HT1080 (cell line): ENCODE measurements at regions not wholly inside any gene's neighbourhood (a gene's known extent, or its start where the extent isn't known, plus 50 kb on each side); places are given as distances from the start of the nearest gene placed in this dataset.
"Not testable (repeated sequence)": the region's sequence is repeated elsewhere in the genome, so short reads cannot be mapped to it uniquely, and the experiment has no call there.

Source experiments
- DNase-seq: peaks from one replicate; pipeline ENCODE4 v3.0.0-alpha.2; 2015; ENCODE audit warnings: low read depth

DNA sequence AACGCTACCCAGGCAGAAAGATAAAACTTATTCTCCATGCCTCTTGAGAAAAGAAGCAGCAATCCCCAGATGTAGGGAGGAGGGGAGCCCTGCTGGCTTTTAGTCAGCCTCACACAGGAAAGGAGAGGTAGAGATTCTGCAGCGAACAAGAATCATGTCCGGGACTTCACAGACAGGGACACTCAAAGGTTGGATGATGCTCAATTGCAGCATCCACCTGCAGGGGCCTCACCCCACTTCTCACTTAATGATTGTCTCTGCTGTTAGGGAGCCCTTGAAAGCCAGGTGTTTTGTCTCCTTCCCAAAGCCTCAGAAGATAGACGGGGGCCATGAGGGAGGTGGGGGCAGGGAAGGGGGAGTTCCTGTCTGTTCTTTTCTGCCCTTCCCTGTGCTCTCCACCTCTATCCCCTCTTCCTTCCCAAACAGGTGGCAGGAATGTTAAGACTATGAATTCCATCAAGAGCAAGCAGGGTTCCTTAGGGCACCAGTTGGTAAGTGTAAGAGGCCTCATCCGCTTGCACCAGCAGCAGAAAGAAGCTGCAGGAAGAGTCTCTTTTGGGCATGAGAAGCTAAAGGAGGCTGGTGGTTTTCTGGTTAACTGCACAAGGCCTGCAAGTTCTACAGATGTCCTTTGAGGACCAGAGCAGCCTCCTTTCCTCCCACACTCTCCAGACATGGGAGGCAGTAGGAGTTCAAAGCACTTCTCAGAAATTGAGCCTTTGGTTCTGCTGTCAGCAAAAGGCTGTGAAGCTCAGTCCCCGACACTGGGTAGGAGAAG, 154.7 kb upstream of the TNP1 start:
- DNase-seq: no peak

DNA sequence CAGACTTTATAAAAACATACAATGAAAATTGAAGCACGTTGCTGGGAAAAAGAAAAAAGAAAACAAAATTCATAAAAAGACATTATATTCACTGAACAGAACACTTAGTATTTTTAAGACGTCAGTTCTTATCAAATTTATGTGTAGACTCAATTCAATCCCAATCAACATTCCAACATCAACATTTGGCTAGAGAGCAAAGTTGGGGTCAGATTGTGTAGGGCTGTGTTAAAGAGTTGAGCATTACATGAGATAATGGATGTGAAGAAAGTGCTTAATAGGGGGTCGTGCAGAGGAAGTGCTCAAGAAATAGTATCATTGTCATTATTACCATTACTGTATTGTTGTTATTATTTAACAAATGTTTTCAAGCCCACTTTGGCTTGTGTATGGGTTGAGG, 154.1 kb upstream of the TNP1 start:
- DNase-seq: no peak

DNA sequence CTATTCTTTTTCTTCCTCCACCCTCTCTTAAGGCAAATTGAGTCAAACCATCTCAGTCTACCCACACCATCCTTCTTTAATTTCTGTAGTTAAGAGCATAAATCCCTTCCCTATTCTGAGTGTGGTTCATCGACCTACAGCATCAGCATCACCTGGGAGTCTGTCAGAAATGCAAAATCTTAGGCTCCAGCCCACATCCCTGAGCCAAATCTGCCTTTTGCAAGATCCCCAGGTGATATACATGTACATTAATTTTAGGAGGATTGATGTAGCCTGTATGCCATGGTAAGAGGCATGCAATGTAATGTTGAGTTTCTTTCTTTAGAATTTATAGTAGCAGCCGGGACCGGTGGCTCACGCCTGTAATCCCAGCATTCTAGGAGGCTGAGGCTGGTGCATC, 151.7 kb upstream of the TNP1 start:
- no peak for DNase-seq

DNA sequence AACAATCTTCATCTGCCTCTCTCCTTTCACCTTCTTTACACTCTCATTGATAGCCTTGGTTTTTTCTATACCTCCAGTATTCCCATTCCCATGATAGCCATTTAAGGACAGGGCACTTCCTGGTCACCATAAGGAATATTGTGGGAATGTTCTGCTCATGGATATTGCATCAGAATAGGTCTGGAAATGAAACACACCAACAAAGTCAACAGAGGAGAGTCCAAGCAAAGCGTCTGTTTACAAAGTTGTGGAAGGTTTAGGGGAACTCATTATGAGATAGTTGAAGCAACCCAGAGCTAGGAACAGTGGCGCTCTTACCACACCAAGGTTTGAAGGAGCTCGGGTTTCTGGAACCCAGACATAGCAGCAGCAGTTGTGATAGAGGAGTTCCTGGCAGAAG, 150.3 kb upstream of the TNP1 start:
- DNase-seq: no peak

DNA sequence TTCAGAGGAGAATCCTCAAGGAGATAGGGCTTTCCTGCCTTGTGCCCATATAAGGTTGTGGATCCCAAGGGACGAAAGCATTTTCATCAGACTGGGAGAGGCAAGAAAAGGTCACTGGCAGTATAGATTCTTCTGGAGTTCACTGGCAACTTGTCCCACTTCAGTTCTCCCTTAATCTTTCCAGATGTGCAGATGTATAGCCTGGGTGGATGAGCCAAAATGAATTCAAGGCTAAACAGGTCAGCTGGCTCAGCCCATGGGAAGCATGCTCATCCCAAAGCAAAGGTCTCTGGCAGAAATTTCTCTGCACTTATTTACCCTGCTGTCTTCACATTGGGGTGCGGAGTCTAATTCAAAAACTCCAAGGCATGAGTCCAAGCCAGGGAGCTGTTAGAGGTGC, 148.9 kb upstream of the TNP1 start:
- DNase-seq: no peak

DNA sequence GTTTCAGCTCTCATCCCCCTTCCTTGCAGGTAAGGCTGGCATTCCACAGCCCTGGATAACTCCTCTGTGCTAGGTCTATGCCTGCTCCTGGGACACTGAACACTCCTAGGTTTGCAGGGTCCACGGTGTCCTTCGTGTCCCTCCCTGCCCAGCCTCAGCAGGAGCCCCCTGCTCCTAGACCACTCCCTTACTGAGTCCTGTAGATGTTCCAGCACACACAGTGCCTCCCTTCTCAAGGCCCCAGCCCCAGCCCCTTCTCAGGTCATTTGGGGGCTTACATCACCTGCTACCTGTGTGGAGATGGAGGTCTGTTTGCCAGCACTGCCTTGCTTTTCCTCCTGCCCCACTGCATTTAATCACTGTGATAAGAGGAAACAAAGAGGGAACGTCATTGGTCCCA, 146.4 kb upstream of the TNP1 start:
- no peak for DNase-seq

DNA sequence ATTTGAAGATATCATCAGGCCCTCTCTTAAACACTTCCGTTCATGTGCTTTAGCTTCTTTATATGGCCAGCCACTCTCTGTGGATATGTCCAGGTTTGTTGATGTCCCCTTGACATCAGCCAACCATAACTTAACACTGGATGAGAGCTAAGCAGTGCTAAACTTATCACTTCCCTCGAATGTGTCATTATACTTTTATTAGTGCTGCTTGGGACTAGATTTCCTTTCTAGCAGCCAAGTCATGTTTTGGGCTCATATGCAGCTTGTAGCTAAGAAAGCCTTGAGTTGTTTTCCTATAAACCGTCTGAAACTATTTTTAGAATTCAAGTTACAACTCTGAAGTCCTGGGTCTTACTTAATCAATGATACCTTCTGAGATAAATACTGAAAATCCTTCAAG, 144.8 kb upstream of the TNP1 start:
- DNase-seq: no peak

DNA sequence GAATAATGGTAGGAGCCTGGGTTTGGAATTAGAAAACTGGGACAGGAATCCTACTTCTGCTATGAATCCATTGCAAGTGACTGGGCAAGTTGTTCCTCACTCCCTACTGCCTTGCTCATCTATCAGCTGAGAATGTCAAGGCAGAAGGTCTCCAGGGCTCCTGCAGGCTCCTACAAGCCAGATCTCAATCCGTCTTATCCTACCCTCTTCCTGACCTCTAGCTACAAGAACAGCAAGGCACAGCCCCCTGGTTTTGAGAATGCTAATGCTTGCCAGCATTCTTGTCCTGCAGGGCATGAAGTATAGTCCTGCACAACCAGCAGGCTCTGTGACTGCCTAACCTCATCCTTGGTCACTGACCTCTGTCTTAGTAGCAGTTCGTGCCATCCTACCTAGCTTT, 141.9 kb upstream of the TNP1 start:
- no peak for DNase-seq

DNA sequence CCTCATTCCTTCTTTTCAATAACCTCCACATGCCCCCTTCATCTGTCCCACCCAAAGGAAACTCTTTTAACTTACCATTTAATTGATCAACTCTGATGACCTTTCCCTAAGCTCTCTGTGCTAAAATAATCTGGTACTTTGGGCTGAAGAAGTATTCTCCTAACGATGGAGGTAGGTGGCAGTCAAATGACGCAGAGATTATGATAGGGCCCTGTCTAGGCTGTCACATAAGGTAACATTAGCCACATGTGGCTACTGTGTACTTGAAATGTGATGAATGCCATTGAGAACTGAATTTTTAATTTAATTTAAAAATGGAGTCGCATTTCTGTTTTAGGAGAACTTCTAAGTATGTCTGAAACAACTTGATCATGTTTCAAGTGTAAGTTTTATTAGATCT, 140.5 kb upstream of the TNP1 start:
- no peak for DNase-seq

DNA sequence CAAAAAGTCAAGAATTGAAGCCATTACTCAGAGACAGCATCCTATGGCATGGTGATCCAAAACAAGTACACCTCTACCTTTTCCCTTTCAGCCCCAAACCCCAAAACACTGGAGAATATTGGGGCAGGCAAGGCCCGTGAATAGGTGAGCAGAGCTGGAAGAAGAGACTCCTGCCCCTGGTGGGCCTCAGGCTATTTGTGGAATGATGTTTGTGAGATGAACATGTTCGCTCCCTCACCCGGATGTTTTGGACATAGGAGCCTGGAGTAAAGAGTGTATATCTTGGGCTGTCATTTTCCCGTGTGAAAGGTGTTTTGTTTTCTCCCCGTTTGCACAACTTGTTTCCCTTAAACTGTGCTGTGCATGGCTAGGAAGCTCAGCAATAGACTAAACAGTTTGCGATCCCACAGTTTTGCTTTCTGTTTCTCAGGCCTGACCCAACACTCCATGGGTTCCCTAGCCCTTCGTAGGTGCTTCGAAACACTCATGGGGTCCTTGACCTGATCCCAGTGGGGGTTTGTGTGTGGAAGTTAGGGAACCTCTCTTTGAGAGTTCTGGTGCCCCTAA, 136.5 kb upstream of the TNP1 start:
- no peak for DNase-seq

DNA sequence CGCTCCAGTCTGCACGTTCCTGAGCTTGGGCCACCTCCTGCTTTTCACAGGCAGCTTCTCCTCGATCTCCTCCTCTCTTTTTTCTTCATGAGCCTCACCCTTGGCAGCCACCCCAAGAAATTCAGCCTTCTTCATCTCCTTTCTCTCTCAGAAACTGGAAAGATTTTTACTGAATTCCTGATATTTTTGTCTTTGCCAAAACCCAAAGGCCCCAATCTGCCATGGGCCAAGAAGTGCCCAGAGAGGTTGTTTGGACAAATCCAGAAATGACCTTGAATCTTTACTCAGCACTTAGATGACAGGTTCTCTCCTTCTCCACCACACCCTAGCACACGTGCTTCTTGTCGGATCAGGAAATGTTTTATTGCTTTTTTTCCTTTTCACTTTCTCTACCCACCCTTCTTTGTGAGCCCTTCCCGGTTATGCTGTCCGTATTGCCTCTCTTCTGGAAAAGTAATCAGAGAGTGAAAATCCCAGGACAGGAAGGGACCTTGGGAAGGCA, 134.5 kb upstream of the TNP1 start:
- no peak for DNase-seq

DNA sequence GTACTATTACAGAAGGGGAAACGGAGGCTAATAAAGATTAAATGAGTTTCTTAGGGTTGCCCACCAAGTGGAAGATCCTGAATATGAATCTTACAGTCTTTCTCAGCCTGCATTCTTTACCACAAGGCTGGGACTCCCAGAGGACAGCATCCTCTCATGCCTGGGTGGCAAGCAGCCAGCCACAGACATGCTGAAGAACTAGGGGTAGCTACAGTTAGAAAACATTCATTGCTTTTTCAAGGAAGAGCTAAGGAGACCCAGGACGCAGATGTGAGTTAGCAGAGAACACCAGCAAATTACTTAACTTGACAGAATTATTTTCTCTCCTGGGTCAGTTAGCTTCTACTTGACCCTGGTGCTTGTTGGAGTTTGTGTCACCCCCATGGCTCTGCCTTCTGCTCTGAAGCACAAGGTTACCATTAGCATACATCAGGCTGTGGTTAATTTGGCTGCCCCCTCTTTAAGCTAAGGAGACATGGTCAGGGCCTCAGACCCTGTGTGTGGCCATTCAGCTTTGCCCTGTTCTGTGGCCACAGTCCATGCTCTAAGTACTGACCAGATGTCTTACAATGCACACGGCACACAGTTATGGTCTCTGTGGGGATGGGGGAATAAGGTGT, 132.3 kb upstream of the TNP1 start:
- DNase-seq: no peak

DNA sequence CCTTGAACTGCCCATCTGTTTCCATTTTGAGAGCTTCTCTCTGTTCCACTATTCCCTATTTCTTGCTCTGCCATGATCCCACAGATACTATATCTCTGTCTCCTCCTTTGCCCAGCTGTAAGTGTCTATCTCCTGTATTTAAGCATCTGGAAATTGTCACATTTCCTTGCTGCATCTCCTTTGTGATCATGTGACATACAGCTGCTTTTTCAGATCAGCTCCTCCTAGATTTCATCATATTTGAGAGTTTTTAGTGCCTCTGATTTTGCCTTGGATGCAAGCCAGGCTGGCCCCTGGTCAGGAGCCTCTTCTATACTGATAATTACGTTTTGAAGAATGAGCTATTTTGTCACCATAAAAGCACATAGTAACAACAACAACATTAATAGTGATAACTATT, 131.7 kb upstream of the TNP1 start:
- no peak for DNase-seq

DNA sequence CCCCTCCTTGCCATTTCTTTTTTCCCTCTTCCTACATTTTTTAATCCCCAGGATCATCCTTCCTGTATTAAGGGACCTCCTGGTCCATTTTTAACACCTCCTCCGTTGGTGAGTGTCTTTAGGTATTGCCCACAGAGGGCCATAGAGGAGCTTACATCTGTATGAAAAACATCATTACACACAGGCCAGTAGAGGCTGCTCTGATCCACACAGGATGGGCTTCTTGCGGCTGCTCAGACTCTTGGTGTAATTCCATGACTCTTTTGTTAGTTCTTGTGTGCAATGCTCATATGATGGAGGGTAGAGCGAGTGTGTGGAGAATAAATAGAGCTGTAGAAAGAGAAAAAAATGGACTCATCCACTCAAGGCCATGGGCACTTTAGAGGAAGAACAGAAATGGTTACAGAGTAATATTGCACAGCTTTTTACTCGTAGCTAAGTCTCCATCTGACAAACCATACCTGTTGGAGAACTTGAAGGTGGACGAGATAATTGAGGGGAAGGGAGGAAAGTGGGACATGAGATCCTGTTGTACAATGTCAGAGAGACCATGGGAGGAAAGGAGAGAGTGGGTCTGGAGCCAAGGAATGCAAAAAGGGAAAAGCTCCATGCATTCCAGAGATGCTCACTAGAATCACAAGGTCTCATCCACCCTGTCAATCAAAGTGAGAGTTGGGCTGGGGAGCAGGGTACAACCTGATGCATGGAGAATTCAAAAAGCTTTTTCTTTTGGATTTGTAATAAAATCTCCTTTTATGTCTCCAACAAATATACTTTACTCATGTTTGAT, 129.7 kb upstream of the TNP1 start:
- DNase-seq: peak; percentile 21

DNA sequence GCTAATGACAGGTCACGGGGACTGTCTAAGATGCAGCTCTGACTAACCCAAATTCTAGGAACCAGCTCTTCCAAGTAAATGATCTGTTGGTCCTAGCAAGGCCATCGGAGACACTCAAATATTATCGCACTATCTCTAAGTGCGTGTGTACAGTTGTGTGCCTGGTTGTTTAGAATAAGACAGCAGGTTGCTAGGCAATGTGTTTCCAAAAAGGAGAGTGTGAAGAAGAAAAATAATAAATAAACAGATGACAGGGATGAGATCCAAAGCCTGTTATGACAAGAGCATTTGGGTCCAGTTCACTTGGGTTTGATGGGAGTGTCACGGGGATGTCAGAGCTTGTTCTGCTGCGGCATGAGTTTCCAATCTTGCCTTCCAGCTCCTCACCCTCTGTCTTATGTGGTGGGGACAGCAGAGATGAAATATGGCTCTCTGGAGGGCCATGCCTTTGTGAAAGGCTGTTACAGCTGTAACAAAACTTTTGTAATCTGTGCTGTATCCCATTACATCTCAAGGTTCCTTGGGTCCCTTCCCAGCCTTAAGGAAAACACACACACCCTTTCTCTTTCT, 127.5 kb upstream of the TNP1 start:
- DNase-seq: no peak

DNA sequence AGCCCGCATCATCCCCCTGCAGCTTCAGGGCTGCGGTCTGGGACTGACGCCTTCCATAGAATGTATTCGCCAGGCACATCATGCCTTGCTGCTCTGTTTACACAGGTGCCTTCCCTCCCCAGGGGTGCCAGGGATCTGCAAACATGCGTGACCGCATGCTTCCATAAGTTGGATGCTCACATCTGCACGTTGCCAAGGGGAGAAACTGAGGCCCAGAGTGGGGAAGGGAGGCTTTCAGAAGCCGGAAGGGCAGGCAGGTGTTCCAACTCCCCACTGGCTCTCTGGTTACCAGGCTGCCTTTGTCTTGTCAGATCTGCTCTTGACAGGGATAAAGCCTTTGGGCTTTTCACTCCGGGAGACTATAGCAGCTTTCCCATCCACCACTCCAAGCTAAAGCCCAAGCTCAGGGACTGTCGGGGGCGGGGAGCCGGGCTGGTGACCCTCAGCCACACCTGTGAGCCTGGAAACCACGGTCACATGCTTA, 125.8 kb upstream of the TNP1 start:
- DNase-seq: no peak

DNA sequence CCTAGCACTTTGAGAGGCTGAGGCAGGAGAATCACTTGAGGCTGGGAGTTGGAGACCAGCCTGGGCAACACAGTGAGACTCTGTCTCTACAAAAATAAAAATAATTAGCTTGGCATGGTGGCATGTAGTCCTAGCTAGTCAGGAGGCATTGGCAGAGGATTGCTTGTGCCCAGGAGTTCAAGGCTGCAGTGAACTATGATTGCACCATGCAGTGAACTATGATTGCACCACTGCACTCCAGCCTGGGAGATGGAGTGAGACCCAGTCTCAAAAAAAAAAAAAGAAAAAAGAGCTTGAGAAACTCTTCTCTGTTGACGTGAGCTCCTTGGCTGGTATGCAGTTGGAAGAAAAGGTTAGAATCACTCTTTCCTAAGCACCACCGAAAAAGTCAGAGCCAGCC, 125.1 kb upstream of the TNP1 start:
- DNase-seq: no peak

DNA sequence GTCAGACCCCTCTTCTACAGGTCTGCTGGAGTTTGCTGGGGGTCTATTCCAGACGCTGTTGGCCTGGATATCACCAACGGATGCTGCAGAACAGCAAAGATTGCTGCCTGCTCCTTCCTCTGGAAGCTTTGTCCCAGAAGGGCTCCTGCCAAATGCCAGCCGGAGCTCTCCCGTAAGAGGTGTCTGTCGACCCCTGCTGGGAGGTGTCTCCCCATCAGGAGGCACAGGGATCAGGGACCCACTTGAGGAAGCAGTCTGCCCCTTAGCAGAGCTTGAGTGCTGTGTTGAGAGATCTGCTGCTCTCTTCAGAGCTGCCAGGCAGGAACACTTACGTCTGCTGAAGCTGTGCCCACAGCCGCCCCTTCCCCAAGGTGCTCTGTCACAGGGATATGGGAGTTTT, 122.1 kb upstream of the TNP1 start:
- not testable (repeated sequence) for DNase-seq

DNA sequence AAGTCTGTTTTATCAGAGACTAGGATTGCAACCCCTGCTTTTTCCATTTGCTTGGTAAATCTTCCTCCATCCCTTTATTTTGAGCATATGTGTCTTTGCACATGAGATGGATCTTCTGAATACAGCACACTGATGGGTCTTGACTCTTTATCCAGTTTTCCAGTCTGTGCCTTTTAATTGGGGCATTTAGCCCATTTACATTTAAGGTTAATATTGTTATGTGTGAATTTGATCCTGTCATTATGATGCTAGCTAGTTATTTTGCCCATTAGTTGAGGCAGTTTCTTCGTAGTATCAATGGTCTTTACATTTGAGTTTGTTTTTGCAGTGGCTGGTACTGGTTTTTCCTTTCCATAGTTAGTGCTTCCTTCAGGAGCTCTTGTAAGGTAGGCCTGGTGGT, 120.6 kb upstream of the TNP1 start:
- DNase-seq: not testable (repeated sequence)

DNA sequence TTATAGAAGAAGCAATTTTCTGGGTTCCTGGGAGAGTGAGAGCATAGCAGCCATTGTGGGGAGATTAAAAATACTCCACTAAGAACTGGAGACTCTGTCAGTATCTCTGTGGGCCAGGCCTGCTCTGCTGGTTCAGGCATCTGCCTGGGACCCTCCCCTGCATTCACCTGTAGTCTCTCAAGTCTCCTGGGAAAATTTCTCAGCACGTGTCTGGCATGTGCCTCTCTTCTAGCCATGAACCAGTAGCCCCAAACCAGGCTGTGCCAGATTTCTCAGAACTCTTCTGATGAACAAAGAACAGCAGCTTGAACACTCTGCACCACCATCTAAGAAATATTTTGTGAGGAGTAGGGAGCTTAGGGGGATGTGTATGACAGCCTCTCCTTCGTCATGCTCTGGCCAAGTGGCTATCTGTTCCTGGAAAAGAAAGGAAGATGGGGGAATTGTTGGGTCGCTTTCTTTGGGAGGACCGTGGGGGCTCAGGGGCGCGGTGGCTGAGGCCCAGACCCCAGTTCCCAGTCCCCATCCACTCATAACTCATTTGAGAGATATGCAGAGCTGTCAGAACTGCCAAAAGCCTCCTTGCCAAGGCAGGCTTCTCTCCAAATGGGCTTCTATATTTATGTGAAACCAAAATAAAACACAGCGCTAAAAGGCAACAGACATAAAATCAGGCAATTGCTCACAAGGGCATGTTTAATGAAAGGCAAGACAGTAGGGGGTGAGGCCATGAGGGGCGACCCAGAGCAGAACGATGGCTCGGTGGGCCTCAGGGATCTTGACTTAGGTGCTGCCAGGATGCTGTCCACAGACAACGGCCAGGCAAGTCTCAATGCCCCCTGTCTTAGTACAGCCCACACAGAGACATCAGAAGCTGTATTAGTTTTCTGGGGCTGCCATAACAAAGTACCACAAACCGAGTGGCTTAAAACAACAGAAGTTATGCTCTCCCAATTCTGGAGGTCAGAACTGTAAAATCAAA, 114.7 kb upstream of the TNP1 start:
- no peak for DNase-seq
